ENCODE measurements at regions not wholly inside any gene's neighbourhood (a gene's known extent, or its start where the extent isn't known, plus 50 kb on each side); places are given as distances from the start of the nearest gene placed in this dataset.
A peak's percentile ranks its signal among the peaks of the same experiment; 100 is the strongest.

GRCh38 chr6:11386726-11387125 is 150.8 kb upstream of the TMEM170B start:
- no peak for ATAC-seq

GRCh38 chr6:11386323-11386722 is 151.2 kb upstream of the TMEM170B start:
- ATAC-seq: no peak
- TF ChIP-seq ISL1 (CRISPR knock-in tag; IDR thresholded peaks at IDR 0.05) (no peak), SNAI2 (CRISPR knock-in tag; IDR thresholded peaks at IDR 0.05) (no peak), CSRNP3 (CRISPR knock-in tag; IDR thresholded peaks at IDR 0.05) (no peak), ZNF8 (CRISPR knock-in tag; IDR thresholded peaks at IDR 0.05) (no peak), TOX (CRISPR knock-in tag; IDR thresholded peaks at IDR 0.05; ENCODE audit: borderline replicate concordance) (no peak), ZC3H10 (CRISPR knock-in tag; IDR thresholded peaks at IDR 0.05) (no peak), PPARA (CRISPR knock-in tag; IDR thresholded peaks at IDR 0.05; ENCODE audit: borderline replicate concordance) (no peak), ZNF70 (CRISPR knock-in tag; IDR thresholded peaks at IDR 0.05) (no peak), POU6F1 (CRISPR knock-in tag; IDR thresholded peaks at IDR 0.05; ENCODE audit: borderline replicate concordance, low read depth) (no peak), PATZ1 (CRISPR knock-in tag; IDR thresholded peaks at IDR 0.05; ENCODE audit: borderline replicate concordance) (no peak), BACH2 (CRISPR knock-in tag; IDR thresholded peaks at IDR 0.05; ENCODE audit: borderline replicate concordance) (no peak), CSDC2 (CRISPR knock-in tag; IDR thresholded peaks at IDR 0.05) (no peak)

More at GRCh38 chr6:11386726-11387125, 150.8 kb upstream of the TMEM170B start:
- TF ChIP-seq CSDC2 (CRISPR knock-in tag; IDR thresholded peaks at IDR 0.05): no peak
- no peak for TF ChIP-seq SNAI2 (CRISPR knock-in tag; IDR thresholded peaks at IDR 0.05)

GRCh38 chr6:11384531-11385309 is 152.3 kb upstream of the NEDD9 start:
- TF ChIP-seq POU6F1 (CRISPR knock-in tag; IDR thresholded peaks at IDR 0.05; ENCODE audit: borderline replicate concordance, low read depth) (no peak), ISL1 (CRISPR knock-in tag; IDR thresholded peaks at IDR 0.05) (0 out of 2 replicates have a peak, but pooled peaks have one; percentile 16), ZFP3 (CRISPR knock-in tag; IDR thresholded peaks at IDR 0.05) (no peak)
- ATAC-seq: peak; percentile 22; the same call in 1 of the 3 replicates

- ATAC-seq: no peak
- TF ChIP-seq ZFP30 (CRISPR knock-in tag; IDR thresholded peaks at IDR 0.05) (no peak), ZC3H10 (CRISPR knock-in tag; IDR thresholded peaks at IDR 0.05) (no peak), CREB5 (CRISPR knock-in tag; IDR thresholded peaks at IDR 0.05; ENCODE audit: low read depth) (no peak), OSR1 (CRISPR knock-in tag; IDR thresholded peaks at IDR 0.05) (no peak), CSRNP3 (CRISPR knock-in tag; IDR thresholded peaks at IDR 0.05) (no peak), CSDC2 (CRISPR knock-in tag; IDR thresholded peaks at IDR 0.05) (no peak), PATZ1 (CRISPR knock-in tag; IDR thresholded peaks at IDR 0.05; ENCODE audit: borderline replicate concordance) (no peak), GLIS3 (CRISPR knock-in tag; IDR thresholded peaks at IDR 0.05) (no peak), ESRRG (CRISPR knock-in tag; IDR thresholded peaks at IDR 0.05) (no peak), RARB (CRISPR knock-in tag; IDR thresholded peaks at IDR 0.05) (no peak), SNAI2 (CRISPR knock-in tag; IDR thresholded peaks at IDR 0.05) (no peak), ZNF8 (CRISPR knock-in tag; IDR thresholded peaks at IDR 0.05) (no peak), BACH2 (CRISPR knock-in tag; IDR thresholded peaks at IDR 0.05; ENCODE audit: borderline replicate concordance) (no peak), ZFP3 (CRISPR knock-in tag; IDR thresholded peaks at IDR 0.05) (no peak), ZNF565 (CRISPR knock-in tag; conservative IDR thresholded peaks at IDR 0.05; ENCODE audit: low read depth) (no peak)
Observed at GRCh38 chr6:11381801-11382513, 149.5 kb upstream of the NEDD9 start.
